ENCODE measurements at regions not wholly inside any gene's neighbourhood (a gene's known extent, or its start where the extent isn't known, plus 50 kb on each side); places are given as distances from the start of the nearest gene placed in this dataset.

- intact Hi-C loops (cut with DNase I): no loop called here
- ATAC-seq: no peak
- no peak for DNase-seq (ENCODE audit: low spot score)
These were observed 49.9 kb upstream of the MAFB start for GRCh38 chr20:40738976-40739375.

- intact Hi-C loops (cut with DNase I): no loop called here
- no peak for DNase-seq (ENCODE audit: low spot score)
- no peak for ATAC-seq
These were observed 50.8 kb upstream of the MAFB start for GRCh38 chr20:40739841-40740240.

- ATAC-seq (no peak), DNase-seq (ENCODE audit: low spot score) (peak; percentile 65)
- intact Hi-C loops (cut with DNase I): no loop called here
These were observed 52.6 kb upstream of the MAFB start for GRCh38 chr20:40741507-40742106.

- no peak for DNase-seq (ENCODE audit: low spot score)
- intact Hi-C loops (cut with DNase I): no loop called here
- no peak for ATAC-seq
These were observed 54.2 kb upstream of the MAFB start for GRCh38 chr20:40743141-40743775.

GRCh38 chr20:40744072-40744817 lies 55.2 kb upstream of the MAFB start:
- intact Hi-C loops (cut with DNase I): no loop called here
- no peak for DNase-seq (ENCODE audit: low spot score)
- no peak for ATAC-seq

- ATAC-seq: no peak
- no peak for DNase-seq (ENCODE audit: low spot score)
- intact Hi-C loops (cut with DNase I): no loop called here
These were observed 55.8 kb upstream of the MAFB start for GRCh38 chr20:40744818-40745175.

GRCh38 chr20:40746251-40746650 lies 57.2 kb upstream of the MAFB start:
- DNase-seq (ENCODE audit: low spot score): no peak
- intact Hi-C loops (cut with DNase I): no loop called here
- ATAC-seq: no peak

GRCh38 chr20:40748182-40748581 lies 59.1 kb upstream of the MAFB start:
- ATAC-seq (no peak), DNase-seq (ENCODE audit: low spot score) (no peak)
- intact Hi-C loops (cut with DNase I): no loop called here

GRCh38 chr20:40749985-40750506 lies 61.0 kb upstream of the MAFB start:
- intact Hi-C loops (cut with DNase I): no loop called here
- no peak for ATAC-seq

GRCh38 chr20:40750541-40751035 lies 61.6 kb upstream of the MAFB start:
- DNase-seq (ENCODE audit: low spot score) (no peak), ATAC-seq (no peak)
- intact Hi-C loops (cut with DNase I): no loop called here

More at GRCh38 chr20:40749985-40750506, 61.0 kb upstream of the MAFB start:
- DNase-seq (ENCODE audit: low spot score): no peak

GRCh38 chr20:40753472-40753871 lies 64.4 kb upstream of the MAFB start:
- ATAC-seq (no peak), DNase-seq (ENCODE audit: low spot score) (no peak)
- intact Hi-C loops (cut with DNase I): no loop called here

- ATAC-seq: no peak
- no peak for DNase-seq (ENCODE audit: low spot score)
- intact Hi-C loops (cut with DNase I): no loop called here
These were observed 65.4 kb upstream of the MAFB start for GRCh38 chr20:40754339-40754943.

GRCh38 chr20:40757087-40757486 lies 68.1 kb upstream of the MAFB start:
- DNase-seq (ENCODE audit: low spot score) (no peak), ATAC-seq (no peak)
- intact Hi-C loops (cut with DNase I): no loop called here

GRCh38 chr20:40758790-40759189 lies 69.8 kb upstream of the MAFB start:
- DNase-seq (ENCODE audit: low spot score) (no peak), ATAC-seq (no peak)
- intact Hi-C loops (cut with DNase I): no loop called here

GRCh38 chr20:40760399-40760798 lies 71.4 kb upstream of the MAFB start:
- DNase-seq (ENCODE audit: low spot score): no peak
- intact Hi-C loops (cut with DNase I): no loop called here
- no peak for ATAC-seq

- ATAC-seq (no peak), DNase-seq (ENCODE audit: low spot score) (no peak)
- intact Hi-C loops (cut with DNase I): no loop called here
These were observed 74.7 kb upstream of the MAFB start for GRCh38 chr20:40763646-40764295.

GRCh38 chr20:40765814-40766480 lies 76.9 kb upstream of the MAFB start:
- intact Hi-C loops (cut with DNase I): no loop called here
- ATAC-seq: no peak
- DNase-seq (ENCODE audit: low spot score): no peak

- DNase-seq (ENCODE audit: low spot score) (no peak), ATAC-seq (no peak)
- intact Hi-C loops (cut with DNase I): no loop called here
These were observed 78.0 kb upstream of the MAFB start for GRCh38 chr20:40766790-40767614.
